Glomerular visceral epithelial cell (primary cell): ENCODE measurements at regions not wholly inside any gene's neighbourhood (a gene's known extent, or its start where the extent isn't known, plus 50 kb on each side); places are given as distances from the start of the nearest gene placed in this dataset.
"Not testable (repeated sequence)": the region's sequence is repeated elsewhere in the genome, so short reads cannot be mapped to it uniquely, and the experiment has no call there.

ENCODE experiments used
- DNase-seq: peaks from one replicate; pipeline ENCODE4 v3.0.0-alpha.2; 2016; ENCODE audit errors: extremely low spot score

DNA sequence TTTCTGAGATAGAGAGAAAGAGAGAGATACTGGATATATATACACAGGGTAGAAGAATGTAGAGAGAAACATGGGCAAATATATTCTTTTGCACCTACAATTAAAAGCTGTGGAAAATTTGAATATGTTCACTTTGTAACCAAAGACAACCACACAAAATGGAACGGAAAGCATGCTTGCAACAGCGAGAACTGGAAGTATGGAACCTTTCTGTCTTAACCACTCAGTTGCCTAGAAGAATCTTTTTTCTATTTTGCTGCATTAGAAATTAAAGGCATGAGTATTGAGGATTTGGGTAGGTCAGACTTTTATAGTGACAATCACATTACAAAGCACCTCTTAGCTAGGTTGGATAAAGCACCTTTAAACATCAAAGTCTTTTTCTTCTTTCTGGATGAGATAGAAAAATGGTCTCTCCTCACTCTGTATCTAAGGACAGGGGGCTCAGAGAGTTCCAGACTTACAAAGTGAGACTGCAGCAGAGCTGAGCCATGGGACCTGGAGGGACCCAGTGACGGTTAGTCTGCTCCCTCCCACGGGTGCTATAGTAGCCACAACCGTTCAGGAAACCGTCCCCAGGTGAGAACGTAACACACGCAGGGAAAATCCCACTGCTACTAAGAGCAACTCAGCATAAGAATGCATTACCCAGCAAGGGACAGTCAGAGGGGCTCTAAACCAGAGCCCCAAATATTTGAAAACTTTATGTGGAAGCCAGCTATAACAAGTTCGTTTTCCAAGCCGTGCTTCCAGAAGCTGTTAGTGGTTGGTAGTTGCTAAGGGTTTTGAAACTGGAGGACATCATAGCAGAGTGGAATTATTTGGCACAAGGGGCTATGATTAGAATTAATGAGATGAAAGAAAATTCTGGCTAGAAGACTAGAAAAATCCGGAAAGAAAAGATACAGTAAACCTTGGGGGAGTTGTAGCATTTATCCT lies 97.1 kb downstream of the DAD1 start:
- no peak for DNase-seq

DNA sequence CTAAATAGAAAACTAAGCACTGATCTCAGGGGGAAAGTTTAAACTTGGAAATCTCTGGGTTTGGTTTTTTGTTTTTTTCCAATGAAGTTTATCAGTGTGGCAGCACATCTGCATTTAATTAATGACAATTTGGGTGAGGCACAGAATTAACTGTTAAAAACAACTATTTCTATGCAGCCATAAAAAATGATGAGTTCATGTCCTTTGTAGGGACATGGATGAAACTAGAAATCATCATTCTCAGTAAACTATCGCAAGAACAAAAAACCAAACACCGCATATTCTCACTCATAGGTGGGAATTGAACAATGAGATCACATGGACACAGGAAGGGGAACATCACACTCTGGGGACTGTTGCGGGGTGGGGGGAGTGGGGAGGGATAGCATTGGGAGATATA lies 98.0 kb downstream of the DAD1 start:
- not testable (repeated sequence) for DNase-seq

DNA sequence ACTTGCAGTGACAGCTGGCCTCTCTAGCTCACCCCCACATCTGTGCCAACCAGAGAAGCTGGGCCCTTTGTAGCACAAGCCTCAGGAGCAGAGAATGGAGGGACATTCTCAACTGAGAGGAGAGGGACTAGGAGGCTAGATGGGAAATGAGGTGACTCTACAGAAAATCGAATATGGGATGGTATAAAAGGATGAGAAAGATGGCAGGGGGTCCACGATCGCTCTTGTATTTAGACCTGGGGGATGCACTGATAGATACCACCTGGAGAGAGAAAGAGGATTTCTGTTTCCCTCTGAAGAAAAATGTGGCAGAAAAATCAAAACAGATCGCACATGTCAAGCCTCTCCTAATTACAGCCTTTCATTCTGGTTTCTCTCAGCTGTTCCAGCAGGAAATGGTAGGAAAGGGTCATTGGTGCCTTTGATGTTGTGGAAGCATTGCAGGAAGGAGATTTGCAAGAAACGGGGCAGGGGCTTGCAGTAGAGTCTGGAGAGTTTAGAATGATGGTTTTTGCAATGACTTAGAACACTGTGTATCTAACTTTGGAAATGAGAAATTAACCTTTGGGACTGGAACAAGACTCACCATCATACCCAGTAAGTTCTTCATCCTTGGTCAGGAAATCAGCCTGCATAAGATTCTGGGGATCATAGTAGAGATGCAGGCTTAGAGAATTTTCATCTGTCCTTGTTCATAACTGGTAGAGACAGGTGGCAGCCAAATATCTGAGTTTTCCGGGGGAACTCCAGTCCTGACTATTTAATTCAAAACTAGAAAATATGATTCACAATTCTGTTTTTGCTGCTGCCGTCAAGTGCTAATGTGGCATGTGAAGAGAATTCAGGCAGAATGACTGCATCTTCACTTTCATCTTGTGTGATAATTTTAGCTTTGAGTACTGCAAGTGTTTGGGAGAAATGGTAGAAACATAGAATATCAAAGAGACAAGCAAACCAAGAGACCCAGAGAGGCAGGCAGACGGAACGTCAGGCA lies 98.8 kb downstream of the DAD1 start:
- DNase-seq, result no peak

DNA sequence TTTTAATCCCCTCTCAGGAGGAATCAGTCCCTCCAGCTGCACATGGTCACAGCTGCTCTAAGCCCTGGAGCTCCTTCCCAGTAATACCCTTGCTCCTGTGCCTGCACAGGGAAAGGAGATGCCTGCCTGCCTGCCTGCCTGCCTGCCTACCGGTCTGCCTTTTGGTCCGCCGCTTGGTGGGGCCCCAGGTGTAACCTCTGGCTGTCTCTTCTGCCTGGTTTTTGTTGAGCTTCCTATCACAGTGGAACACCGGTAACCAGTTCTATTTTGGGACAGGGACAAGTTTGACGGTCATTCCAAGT lies 99.8 kb downstream of the DAD1 start:
- DNase-seq, result no peak

GRCh38 chr14:22488522-22489243 lies 100.3 kb downstream of the DAD1 start:
- DNase-seq, result no peak

- DNase-seq, result no peak
Measured at GRCh38 chr14:22487941-22488340, 101.1 kb downstream of the DAD1 start.

- DNase-seq, result no peak
Measured at GRCh38 chr14:22487401-22487800, 101.6 kb downstream of the DAD1 start.

DNA sequence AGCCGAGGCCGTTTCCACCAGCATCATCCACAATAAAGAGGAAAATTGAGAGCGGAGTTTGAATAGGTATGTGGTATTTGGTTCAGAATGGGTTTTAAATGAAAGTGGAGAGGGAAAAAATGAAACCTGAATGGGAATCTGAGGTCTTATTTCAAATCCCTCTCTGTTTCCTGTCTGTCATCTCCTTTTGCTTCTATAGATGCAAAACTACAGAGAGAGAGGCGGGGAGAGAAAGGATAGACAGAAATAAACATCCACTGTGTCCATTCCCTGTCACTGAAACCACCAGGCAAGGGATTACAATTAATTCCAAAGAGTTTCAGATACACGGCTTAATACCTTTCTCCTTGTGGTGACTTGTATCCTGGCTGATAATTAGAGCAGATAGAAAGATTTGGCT lies 102.3 kb downstream of the DAD1 start:
- no peak for DNase-seq

- no peak for DNase-seq
Measured at GRCh38 chr14:22485649-22486048, 103.4 kb downstream of the DAD1 start.

DNA sequence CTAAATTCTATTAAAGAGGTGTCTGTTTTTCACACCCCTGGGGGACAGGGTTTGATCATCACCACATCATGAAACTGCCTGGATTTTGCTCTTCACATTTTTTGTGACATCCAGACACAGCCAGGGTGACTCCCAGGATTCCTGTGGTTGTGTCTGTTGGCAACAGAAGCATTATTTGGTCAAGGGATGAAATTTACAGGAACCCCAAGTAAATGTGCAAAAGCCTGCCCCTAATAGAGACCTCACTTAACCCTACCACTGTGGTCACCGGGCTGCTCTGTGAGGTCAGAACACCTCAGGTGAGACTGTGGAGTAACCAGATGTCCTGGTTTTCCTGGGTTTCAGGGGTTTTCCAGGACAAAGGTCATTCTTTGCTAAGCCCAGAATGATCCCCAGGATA lies 103.8 kb downstream of the DAD1 start:
- peak; percentile 59 for DNase-seq

- DNase-seq, result no peak
Measured at GRCh38 chr14:22484632-22485031, 104.4 kb downstream of the DAD1 start.

- DNase-seq, result no peak
Measured at GRCh38 chr14:22483863-22484593, 105.0 kb downstream of the DAD1 start.

DNA sequence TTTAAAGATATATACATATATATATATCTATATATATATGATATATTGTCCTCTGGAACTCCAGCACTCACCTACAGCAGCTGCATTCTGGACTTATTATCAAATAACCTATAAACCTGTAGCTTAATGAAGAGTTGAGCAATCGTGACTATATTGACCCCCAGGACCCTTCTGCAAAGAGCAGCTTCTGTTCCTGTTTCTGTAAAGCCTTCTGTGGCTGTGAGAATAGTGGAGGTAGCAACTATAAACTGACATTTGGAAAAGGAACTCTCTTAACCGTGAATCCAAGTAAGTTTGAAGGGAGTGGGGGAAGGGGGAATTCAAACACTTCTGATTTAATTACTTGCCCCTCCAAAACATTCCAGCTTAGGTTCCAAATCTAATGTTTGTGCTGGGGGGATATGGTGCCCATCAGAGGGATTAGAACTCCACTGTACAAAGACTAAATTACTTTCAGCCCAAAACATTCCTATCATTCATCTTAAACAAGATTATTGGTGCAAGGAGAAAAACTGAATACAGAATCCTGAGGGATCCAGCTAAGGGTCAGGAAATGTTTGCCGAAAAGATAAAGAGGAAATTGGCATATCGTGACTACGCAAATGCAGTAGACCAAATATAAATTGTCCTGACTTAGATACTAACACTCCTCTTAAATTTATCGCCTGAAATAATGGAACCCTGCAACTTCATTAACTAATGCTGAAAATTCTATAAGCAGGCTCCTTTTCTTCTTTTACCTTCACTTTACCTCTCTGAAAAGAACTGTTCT lies 106.1 kb downstream of the DAD1 start:
- DNase-seq, result no peak

DNA sequence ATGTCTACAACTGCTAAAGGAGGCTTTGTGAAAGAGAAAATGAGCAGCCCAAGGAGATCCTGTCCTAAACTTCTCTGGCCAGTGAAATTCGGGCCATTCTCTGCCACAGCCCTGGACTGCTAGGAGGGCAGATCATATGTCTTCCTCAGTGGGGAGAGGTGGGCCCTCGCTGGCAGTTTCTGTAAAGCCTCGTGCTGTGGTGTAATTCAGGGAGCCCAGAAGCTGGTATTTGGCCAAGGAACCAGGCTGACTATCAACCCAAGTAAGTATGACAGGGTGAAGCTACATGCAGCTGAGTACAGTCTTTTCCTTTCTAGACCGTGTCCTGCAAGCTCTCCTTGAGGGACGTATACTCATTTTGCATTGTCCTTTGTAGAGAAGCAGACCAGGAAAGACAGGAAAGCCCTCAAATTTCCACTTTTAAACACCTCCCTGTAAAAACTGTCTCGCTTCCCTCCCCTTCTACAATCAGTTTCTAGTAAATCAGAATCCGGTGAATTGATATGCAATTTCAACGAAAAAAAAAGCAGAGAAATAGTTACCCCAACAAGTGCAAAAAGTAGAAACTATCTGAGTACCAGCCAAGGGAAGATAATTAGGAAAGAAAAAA lies 106.8 kb downstream of the DAD1 start:
- DNase-seq, result no peak

DNA sequence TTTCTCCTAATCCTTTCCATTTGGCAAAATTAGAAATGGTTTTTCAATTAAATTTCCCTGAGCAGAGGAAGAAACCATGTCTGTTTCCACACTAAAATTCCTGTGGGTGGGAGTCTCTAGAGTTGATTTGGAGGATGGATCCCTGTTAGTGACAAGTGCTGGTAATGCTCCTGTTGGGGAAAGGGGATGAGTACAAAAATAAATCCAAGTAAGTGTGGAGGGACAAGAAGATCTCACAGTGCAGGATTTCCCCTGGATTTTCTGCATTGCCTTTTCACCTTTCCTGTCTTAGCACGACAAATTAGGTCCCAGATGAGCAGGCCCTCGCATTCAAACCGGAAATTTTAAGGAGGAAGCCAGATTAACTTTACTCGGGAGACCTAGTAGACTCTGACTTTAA lies 107.5 kb downstream of the DAD1 start:
- DNase-seq, result no peak

- DNase-seq, result no peak
Measured at GRCh38 chr14:22479776-22480464, 109.1 kb downstream of the DAD1 start.

DNA sequence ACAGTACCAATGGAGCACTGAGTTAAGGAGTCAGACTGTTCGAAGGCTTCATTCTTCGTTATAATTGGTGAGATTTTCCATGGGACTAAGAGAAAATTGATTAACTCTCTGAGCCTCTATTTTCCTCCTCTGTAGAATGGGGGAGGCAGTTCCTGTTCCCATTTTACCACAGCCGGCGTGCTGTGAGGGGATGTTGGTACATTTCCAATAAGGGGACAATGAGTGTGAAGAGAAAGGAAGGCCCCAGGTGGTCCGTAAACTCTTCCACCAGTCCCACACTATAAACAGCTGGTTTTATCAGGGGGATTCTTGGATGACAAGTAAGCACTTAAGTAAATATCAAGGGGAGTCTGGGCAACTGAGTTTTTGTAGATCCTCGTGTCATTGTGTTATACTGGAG lies 109.9 kb downstream of the DAD1 start:
- no peak for DNase-seq

DNA sequence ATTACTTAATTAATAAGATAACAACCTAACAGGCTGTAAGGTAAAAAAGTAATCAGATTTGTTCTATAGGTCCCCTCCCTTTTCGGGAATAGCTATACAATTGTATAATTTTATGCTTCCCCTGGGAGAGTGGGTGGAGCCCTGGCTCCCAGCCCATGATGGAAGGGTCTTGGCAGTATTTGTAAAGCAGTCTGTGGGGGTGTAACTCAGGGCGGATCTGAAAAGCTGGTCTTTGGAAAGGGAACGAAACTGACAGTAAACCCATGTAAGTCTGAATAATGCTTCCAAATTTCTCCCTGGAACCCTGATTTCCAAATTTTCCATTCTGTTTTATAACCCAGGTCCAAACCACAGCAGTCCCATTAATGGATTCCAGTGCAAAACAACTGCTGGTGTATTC lies 110.4 kb downstream of the DAD1 start:
- no peak for DNase-seq

- DNase-seq, result no peak
Measured at GRCh38 chr14:22478247-22478646, 110.8 kb downstream of the DAD1 start.
